ENCODE measurements at regions not wholly inside any gene's neighbourhood (a gene's known extent, or its start where the extent isn't known, plus 50 kb on each side); places are given as distances from the start of the nearest gene placed in this dataset.

- ATAC-seq = no peak
Observed at GRCh38 chr18:56545464-56545863, 92.9 kb downstream of the TXNL1 start.

DNA sequence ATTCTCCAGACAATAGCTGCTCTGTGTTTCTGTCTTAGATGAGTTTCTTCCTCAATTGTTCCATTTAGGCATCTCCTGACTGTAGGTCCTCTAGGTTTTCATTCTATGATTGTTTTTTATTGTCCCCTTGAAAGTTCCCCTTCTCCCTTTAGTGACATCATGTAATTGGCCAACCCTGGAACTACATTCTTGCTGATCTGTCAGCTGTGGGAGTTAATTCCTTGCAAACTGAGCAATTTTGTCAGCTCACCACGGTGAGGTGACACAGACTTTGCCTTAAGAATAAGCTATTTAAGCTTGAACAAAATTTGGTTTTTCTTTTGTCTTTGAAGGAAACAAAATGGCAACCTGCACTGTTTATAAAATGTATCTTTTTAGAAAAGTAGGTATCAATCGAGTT lies 95.9 kb downstream of the TXNL1 start:
- ATAC-seq = no peak

DNA sequence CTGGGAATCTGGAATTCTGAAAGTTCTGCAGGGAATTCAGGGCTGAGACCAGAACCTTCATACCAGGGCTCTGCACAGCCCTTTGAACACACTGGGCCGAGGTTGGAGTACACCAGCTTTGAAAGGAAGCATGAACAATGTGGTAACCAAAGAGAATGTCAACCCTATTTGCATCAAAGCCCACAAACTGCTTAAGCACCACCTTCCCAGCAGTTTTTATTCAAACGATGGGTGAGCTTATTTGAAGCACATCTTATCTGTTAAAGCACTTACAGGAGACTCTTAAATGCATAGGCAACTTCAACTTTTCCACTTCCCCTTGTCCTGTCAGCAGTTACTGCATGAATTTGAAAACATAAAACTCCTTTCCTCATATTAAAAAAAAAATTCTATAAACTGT lies 96.6 kb downstream of the TXNL1 start:
- ATAC-seq = no peak

DNA sequence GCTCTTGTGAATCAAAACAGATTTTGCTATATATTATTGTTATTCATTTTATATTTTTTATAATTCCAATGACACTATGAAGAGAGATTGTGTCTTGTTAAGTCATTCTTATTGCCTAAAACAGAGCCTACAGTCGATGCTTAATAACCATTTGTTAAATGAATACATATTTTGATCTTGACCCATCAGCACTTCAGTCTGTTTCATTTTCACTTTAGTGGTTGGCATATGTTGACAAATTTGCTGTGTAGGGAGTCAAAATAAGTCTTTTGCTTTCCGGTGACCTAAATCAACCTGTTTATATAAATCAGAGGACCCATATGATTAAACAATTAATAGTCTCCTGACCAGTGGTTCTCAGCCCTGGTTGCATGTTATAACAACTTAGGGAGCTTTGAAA lies 97.1 kb downstream of the TXNL1 start:
- no peak for ATAC-seq

- no peak for ATAC-seq
Observed at GRCh38 chr18:56538746-56539145, 99.6 kb downstream of the TXNL1 start.

GRCh38 chr18:56532176-56532840 lies 106.1 kb downstream of the TXNL1 start:
- ATAC-seq = peak; percentile 68

DNA sequence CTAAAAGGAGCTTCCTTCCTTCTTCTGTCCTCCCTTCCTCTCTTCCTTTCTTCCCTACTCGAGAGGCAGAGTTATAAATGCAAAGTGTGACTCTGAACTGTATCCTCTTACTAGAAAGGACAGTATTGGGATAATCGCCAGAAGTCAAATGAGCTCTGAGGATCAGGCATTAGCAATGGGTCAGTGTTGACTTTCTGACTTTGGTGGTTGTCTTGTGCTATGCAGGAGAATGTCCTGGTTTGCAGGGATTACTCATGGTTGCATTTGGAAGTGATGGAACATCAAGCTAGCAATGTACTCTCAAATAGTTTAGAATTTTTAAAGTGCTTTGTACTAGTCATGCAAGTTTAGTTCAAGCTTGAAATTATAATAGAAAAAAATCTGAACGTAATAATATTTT lies 115.6 kb downstream of the TXNL1 start:
- ATAC-seq = no peak

- no peak for ATAC-seq
Observed at GRCh38 chr18:56521263-56521662, 117.1 kb downstream of the TXNL1 start.

DNA sequence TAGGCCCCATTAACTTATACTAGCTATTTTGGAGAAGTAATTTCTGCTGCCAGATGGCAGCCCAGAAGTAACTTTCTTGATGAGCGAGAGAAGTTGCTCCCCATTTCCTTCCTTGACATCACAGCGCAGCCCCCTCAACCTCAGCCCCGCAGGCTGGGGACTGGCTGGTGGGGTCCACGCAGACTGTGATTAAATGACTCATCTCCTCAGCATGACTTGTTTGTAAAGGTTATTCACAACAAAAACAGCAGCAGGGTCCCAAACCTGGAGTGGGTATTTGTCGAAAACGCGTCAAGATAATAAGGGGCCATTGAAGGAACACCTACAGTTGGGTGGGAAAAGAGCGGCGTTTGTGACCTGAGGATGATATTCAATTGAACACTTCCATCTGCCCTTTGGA lies 120.6 kb downstream of the TXNL1 start:
- ATAC-seq = no peak

- no peak for ATAC-seq
Observed at GRCh38 chr18:56517196-56517595, 121.2 kb downstream of the TXNL1 start.

DNA sequence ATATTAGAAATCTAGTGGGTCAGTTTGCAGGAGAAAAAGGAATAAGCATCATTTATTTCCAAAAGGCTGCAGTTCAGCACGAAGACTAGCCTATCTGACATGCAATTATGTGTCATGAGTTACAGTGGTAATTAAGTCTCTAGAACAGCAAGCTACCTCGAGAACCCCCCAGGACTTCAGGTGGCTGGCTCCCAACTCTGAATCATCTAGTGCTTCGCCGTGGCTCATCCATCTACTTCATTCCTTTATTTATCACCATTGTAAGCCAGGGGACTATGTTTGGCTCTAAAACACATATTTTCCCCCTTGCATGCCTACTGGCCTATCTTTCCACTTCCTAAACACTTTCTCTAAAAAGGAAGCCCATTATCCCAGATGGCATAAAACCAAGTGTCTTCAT lies 121.6 kb downstream of the TXNL1 start:
- ATAC-seq = no peak

- no peak for ATAC-seq
Observed at GRCh38 chr18:56515522-56515921, 122.9 kb downstream of the TXNL1 start.

DNA sequence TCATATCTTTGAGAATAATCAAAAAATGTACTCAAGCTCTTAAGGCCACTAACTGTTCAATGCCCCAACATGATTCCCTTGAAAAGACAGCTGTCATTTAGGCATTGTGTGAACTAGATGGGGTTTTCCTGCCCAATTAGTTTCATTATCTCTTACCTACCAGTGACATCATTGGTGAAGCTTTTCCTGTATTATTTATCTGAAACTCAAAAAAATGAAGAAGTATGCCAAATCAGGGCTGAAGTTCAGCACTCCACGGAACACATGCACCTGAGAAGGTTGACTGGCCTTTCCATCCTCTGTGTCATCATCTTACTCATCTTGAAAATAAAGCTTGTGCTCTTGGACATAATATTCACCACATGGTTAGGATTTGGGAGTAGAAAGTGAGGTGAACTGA lies 126.4 kb downstream of the TXNL1 start:
- ATAC-seq = no peak

- no peak for ATAC-seq
Observed at GRCh38 chr18:56510108-56510507, 128.3 kb downstream of the TXNL1 start.

GRCh38 chr18:56509656-56510055 lies 128.7 kb downstream of the TXNL1 start:
- no peak for ATAC-seq

GRCh38 chr18:56508370-56509036 lies 129.9 kb downstream of the TXNL1 start:
- no peak for ATAC-seq

GRCh38 chr18:56505971-56506370 lies 132.4 kb downstream of the TXNL1 start:
- no peak for ATAC-seq

GRCh38 chr18:56505293-56505692 lies 133.1 kb downstream of the TXNL1 start:
- no peak for ATAC-seq

DNA sequence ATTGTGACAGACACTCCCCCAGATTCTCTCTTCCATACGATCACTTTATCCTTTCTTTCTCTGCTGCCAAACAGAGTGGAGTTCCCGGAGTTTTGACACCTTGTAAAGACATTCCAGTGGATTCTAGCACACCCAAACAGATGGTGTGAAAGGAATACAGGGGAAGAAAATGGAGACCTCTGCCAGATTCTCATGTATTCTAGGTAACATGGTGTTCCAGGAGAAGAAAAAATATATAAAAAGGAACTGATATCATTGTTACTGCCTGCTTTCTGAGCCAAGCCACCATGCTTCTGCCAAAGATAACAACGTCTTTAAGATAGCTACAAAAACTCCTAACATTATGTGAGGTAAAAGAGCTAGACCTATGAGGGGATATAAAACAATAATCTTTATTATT lies 136.5 kb downstream of the TXNL1 start:
- no peak for ATAC-seq

DNA sequence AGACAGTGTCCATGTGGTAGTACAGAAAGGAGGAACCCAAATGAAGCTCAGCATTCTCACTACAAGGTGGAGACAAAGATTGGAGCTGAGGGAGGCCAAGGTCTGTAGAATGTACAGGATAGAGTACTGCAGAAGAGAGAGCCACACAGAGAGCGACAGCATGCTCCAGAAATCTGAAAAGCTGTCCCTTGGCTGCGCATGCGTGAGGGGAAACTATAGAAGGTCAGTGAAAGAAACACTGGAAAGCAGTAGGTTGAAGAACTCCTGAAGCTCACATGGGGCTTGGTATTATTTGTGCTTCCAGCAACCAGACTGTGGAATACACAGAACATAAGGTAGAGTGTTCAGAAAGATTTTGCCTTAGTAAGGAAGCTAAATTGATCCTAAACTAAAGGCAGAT lies 142.5 kb downstream of the TXNL1 start:
- no peak for ATAC-seq

- ATAC-seq = no peak
Observed at GRCh38 chr18:56493531-56493930, 144.9 kb downstream of the TXNL1 start.

DNA sequence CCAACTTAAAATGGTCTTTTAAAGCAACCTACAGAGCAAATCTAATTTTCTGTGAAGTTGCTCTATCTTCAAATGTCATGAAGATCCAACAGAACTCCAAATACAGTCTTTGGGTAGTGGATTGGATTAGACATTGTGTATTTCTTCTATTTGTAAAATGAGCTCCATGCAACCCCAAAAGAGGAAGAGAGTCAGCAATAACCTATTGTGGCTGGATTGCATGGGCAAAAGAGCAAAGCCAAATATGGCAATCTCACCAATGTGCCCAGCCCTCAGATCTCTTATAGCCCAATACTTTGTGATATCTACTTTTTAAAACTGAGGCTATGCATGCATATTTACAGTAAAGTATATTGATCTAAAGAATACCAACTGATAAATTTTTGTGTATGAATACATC lies 146.3 kb downstream of the TXNL1 start:
- ATAC-seq = no peak

- ATAC-seq = no peak
Observed at GRCh38 chr18:56490942-56491341, 147.4 kb downstream of the TXNL1 start.

DNA sequence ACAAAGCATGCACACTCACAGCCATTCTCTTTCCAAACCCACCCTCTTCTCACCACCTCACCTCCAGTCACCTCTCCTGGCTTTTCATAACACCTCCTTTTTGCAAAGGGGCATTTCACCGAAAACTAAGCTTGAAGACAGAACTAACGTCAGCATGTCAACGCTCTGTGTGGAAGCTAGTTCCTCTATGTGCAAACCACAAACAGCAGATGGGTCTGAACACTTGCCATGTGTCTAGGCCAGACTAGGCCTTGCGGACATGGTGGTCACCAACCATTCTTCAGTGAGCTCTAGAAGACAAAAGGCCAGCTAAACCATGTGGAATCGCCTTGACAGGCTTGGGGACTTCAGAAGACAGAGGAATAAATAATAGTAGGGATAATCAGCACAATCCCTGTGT lies 148.5 kb downstream of the TXNL1 start:
- no peak for ATAC-seq

GRCh38 chr18:56488739-56489138 lies 149.7 kb downstream of the TXNL1 start:
- ATAC-seq = no peak
